Activated naive CD4-positive, alpha-beta T cell treated with anti-CD3 and anti-CD28 coated beads, Interleukin-2, amount 10 ng/mL, durations not matched to agents 7 days and 5 days (primary cell): ENCODE measurements at regions not wholly inside any gene's neighbourhood (a gene's known extent, or its start where the extent isn't known, plus 50 kb on each side); places are given as distances from the start of the nearest gene placed in this dataset.

Experiments
- CTCF ChIA-PET: fragments of 350-600 bp; sonication (Branson Sonifier 250); formaldehyde crosslinking; loops from one replicate; lab custom pipeline; 2021; ENCODE audit warnings: antibody characterized with exemption; lab: Charles Lee
- DNase-seq: peaks from one replicate; pipeline ENCODE4 v3.0.0-alpha.2; 2020
- H3K27ac Mint-ChIP-seq: one replicate; pipeline ENCODE4 v1.8.0; 2021; ENCODE audit warnings: mild to moderate bottlenecking, moderate library complexity, mixed read lengths
- H3K27me3 Mint-ChIP-seq: one replicate; pipeline ENCODE4 v1.8.0; 2021; ENCODE audit warnings: mild to moderate bottlenecking, mixed read lengths
- H3K36me3 Mint-ChIP-seq: one replicate; pipeline ENCODE4 v1.8.0; 2021; ENCODE audit warnings: mixed read lengths
- H3K4me1 Mint-ChIP-seq: one replicate; pipeline ENCODE4 v1.8.0; 2021; ENCODE audit warnings: mixed read lengths
- H3K4me3 Mint-ChIP-seq: one replicate; pipeline ENCODE4 v1.8.0; 2021; ENCODE audit warnings: mild to moderate bottlenecking, moderate library complexity, mixed read lengths
- H3K9me3 Mint-ChIP-seq: one replicate; pipeline ENCODE4 v1.8.0; 2021; ENCODE audit warnings: mixed read lengths

DNA sequence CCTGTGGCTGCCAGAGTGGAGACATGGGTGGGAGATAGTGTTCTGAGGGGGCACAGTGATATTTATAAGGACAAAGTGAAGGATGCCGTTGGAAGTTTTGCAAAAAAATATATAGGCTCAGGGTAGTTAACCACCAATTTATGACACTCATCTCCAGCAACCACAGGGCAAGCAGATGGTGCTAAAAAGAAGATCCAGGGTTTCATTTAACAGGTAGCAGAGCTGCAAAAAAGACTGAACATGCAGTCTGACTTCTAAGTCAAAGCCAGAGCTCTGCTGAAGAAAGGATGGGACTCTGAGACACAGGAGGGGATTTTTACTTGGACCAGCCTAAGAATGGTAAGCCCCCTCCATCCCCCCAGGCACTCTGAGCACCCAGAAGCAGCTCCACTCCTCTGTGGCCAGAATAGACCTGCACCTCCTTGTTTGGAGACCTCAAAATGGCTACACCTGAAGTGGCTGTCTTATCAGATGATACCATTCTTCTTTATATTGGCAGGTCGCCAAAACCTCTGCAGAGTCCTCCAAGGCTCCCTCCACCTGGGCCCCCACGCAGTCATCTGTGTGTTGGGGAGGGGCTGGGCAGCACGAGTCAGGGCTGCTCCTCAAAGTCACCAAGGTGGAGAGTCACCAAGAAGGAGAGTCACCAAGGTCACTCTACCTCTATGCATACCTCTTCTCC, 161.4 kb upstream of the FAM9B start:
- CTCF ChIA-PET, result no interaction called here
- Mint-ChIP-seq H3K4me1 (no peaks in the 10 kb centered on the region), H3K36me3 (no peaks in the 10 kb centered on the region), H3K4me3 (no peak overlapping the region), H3K27ac (no peak overlapping the region), H3K9me3 (no peaks in the 10 kb centered on the region), H3K27me3 (peaks cover 3% of the 10 kb centered on the region)
- DNase-seq, result no peak

DNA sequence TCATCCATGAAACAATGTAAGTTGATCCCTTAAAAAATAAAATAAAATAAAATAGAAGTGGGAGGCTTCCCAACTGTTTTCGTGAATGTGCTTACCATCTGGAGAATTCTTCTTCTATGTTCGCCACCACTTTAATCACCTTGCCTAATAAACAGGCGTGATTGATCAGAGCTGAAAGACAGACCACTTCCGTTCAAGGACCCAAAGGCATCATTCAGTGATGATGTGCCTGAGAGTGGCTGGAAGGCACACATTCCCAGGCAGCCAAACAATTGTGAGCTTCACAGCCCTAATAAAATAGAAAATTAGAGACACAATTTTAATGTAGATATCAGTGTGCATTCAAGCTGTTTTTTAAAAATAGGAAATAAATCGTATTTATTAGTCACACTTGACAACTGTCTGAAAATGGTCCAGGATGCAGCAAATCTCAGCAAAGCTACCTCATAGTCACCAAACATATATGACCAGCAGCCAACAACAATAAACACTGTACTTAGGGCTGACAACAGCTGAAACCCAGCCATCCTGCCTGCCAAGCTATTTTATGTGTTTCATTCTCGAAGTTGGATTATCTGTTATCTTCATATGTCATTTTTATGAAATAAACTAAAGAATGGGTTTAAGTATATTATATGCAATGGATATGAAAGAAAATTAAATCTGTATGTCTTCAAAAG, 163.2 kb upstream of the FAM9B start:
- DNase-seq, result no peak
- Mint-ChIP-seq H3K27ac (no peak overlapping the region), H3K4me3 (no peak overlapping the region), H3K36me3 (no peaks in the 10 kb centered on the region), H3K27me3 (peaks cover 3% of the 10 kb centered on the region), H3K4me1 (no peaks in the 10 kb centered on the region), H3K9me3 (no peaks in the 10 kb centered on the region)
- CTCF ChIA-PET, result no interaction called here

DNA sequence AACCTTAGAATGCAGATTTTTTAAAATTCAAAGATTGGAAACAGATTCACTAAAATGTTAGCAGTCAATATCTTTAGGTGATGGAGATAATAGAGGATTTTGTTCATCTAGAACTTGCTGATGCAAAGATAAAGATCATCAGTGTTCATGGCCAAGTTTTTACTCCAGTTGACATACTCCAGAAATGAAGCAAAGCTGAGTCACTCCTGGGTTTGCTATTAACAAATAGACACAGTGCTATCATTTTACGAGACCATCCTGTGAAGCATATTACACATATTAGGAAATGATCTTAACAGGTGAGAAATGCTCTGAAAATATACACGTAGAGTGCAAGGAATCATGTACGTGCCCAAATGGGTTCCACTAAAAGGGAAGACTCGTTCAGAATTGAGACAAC, 170.6 kb upstream of the FAM9B start:
- H3K36me3 Mint-ChIP-seq, result no peaks in the 10 kb centered on the region
- H3K27me3 Mint-ChIP-seq, result no peaks in the 10 kb centered on the region
- H3K27ac Mint-ChIP-seq, result no peak overlapping the region
- no peak for DNase-seq
- H3K4me1 Mint-ChIP-seq, result no peaks in the 10 kb centered on the region
- H3K4me3 Mint-ChIP-seq, result no peak overlapping the region
- CTCF ChIA-PET, result no interaction called here
- H3K9me3 Mint-ChIP-seq, result no peaks in the 10 kb centered on the region

DNA sequence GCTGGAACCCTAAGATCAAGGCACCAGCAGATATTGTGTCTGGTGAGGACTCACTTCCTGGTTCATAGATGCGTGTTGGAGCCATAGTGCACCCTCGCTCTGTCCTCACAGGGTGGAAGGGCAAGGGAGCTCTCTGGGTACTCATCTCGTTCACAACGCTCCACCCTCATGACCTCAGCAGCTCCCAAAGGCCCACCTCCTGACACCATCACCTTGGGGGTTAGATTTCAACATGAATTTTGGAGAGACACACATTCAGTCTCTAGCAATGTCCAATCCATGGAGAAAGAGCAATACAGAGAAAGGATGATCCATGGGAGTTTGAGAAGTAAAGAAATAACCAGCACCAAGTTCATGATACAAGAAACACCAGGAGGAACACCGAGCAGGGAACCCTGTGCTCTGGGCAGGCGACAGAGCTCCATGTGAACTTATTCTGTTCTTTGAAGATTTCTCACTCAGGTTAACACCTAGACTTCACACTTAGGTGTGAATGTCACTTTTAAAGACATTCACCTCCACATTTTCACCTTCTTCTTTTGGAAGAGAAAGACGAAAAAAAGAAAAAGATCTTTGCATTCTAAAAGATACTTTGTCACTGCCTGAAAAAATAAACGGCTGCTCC, 171.8 kb upstream of the FAM9B start:
- no peak overlapping the region for H3K4me3 Mint-ChIP-seq
- no peaks in the 10 kb centered on the region for H3K4me1 Mint-ChIP-seq
- no peaks in the 10 kb centered on the region for H3K27me3 Mint-ChIP-seq
- no peaks in the 10 kb centered on the region for H3K9me3 Mint-ChIP-seq
- no peak for DNase-seq
- H3K27ac Mint-ChIP-seq, result no peak overlapping the region
- CTCF ChIA-PET, result interaction anchor here (0.6 kb wide), 1 partner anchor 108 kb away, joined by 3 read pairs; no protein-coding TSS in a partner anchor
- no peaks in the 10 kb centered on the region for H3K36me3 Mint-ChIP-seq

DNA sequence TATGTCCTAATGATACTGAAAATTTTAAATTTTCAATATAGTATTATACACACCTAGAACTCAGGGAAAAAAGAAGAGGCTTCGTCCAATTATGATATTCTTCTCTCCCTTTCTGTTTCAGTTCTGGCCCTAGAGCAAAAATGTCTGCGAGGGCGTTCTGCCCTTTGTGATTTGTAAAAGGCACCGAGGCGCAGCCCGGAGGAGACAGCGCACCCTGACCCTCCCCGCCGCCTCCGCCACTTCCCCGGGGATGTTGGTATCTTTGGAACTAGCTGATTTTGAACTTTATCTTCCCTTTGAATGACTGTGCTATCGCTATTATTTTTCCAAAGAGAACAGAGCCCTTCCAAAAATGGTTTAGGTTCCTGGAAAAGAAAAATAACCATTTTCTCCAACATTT, 173.2 kb upstream of the FAM9B start:
- no peak for DNase-seq
- Mint-ChIP-seq H3K27ac (no peak overlapping the region), H3K4me1 (no peaks in the 10 kb centered on the region), H3K27me3 (no peaks in the 10 kb centered on the region), H3K36me3 (no peaks in the 10 kb centered on the region), H3K4me3 (no peak overlapping the region), H3K9me3 (no peaks in the 10 kb centered on the region)
- CTCF ChIA-PET, result no interaction called here

DNA sequence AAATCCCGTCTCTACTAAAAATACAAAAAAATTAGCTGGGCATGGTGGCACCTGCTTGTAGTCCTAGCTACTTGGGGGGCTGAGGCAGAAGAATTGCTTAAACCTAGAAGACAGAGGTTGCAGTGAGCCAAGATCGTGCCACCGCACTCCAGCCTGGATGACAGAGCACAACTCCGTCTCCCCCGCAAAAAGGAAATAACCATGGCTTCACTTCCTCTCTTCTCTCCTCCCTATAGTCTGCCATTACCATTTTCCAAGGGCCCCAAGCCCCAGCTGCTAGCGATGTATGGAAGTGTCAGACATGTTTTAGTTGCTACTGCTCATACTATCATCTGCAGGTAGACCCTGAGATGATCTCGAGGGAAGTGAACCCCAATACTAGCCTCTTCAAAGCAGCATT, 177.3 kb upstream of the FAM9B start:
- no peaks in the 10 kb centered on the region for H3K27me3 Mint-ChIP-seq
- no peak overlapping the region for H3K4me3 Mint-ChIP-seq
- CTCF ChIA-PET, result no interaction called here
- no peaks in the 10 kb centered on the region for H3K4me1 Mint-ChIP-seq
- DNase-seq, result no peak
- H3K36me3 Mint-ChIP-seq, result no peaks in the 10 kb centered on the region
- no peaks in the 10 kb centered on the region for H3K9me3 Mint-ChIP-seq
- H3K27ac Mint-ChIP-seq, result no peak overlapping the region

DNA sequence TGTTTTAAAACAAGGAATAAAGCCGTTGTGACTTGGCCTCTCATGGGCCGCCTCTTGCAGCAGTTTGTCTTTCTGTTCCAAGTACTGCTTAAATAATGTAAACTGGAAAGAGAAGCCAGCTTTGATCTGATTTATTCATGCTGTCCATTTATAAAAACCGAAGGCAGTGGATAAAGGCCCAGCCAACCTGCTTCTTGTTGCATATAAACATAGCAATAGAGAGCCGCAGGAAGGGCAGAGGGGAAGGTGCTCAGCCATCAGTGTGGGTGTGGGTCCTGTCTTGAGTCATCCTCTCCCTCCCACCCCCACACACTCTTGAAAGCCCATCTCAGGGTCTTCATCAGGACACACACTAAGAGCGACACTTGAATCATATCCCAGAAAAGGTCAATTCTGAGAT, 187.9 kb upstream of the FAM9B start:
- H3K36me3 Mint-ChIP-seq, result no peaks in the 10 kb centered on the region
- CTCF ChIA-PET, result no interaction called here
- no peak overlapping the region for H3K27ac Mint-ChIP-seq

DNA sequence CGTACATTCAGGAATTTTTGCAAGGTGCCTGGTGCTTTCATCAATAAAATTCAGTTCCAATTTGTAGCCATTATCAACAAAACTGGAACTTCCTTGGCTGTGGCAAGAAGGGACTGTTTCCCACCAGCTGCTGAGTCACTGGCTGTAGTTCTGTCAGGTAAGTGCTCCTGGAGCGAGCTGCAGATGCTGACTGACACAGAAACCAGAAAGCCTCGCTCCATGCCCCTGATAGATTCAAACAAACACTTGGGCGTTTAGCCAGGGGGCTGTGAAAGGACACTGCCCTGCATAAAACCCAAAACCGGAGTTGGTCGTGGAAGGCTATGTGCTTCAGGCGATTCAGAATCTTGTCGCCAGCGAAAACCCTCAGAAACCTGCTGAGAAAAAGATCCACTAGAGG, 188.4 kb upstream of the FAM9B start:
- DNase-seq, result no peak
- Mint-ChIP-seq H3K9me3 (peaks cover 4% of the 10 kb centered on the region), H3K27me3 (no peaks in the 10 kb centered on the region), H3K4me1 (no peaks in the 10 kb centered on the region), H3K36me3 (no peaks in the 10 kb centered on the region), H3K27ac (no peak overlapping the region), H3K4me3 (no peak overlapping the region)
- CTCF ChIA-PET, result no interaction called here

More for the DNA sequence above, 187.9 kb upstream of the FAM9B start:
- no peak overlapping the region for H3K4me3 Mint-ChIP-seq
- no peak for DNase-seq
- no peaks in the 10 kb centered on the region for H3K4me1 Mint-ChIP-seq
- H3K9me3 Mint-ChIP-seq, result peaks cover 4% of the 10 kb centered on the region
- H3K27me3 Mint-ChIP-seq, result no peaks in the 10 kb centered on the region

DNA sequence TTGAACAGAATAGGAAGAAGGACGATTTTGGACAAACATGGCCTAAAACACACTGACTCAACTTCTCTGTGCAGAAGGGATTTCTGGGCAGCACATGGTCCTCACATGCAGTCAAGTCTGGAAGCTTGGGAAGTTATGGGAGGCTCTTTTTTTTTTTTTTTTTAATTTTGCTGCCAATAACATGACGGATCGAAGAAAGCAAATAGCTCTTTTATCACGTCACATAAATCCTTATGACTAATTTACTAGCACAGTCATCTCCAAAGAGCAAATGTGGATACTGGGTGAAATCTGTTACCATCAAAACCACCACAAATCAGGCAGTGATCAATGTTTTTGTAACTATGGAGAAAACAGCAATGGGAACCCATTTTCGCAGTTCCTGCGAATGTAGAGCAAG, 193.3 kb upstream of the FAM9B start:
- Mint-ChIP-seq H3K36me3 (no peaks in the 10 kb centered on the region), H3K27me3 (no peaks in the 10 kb centered on the region), H3K4me3 (no peak overlapping the region), H3K4me1 (peaks cover 4% of the 10 kb centered on the region), H3K27ac (no peak overlapping the region), H3K9me3 (peaks cover 3% of the 10 kb centered on the region)
- no peak for DNase-seq
- CTCF ChIA-PET, result no interaction called here

DNA sequence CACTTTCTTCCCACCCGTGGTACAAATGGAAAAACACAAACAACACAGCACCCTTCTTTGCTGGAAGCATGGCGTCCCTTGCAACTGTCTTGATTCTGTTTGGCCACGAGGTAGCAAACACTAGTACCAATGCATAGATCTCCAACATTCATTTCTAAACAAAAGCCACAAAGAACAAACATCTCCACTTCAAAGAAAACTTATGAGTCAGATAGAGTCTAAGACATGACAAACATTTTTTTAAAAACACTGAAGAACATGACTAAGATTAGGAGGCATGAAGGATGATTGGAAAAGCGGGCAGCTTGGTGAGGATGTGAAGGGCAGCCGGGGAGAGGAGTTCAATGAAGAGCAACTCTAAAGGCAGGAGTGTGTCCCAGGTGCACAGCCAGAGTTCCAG, 197.6 kb upstream of the FAM9B start:
- CTCF ChIA-PET, result no interaction called here
- H3K9me3 Mint-ChIP-seq, result peaks cover 3% of the 10 kb centered on the region
- no peaks in the 10 kb centered on the region for H3K36me3 Mint-ChIP-seq
- no peak overlapping the region for H3K27ac Mint-ChIP-seq
- H3K4me1 Mint-ChIP-seq, result peaks cover 4% of the 10 kb centered on the region
- H3K4me3 Mint-ChIP-seq, result no peak overlapping the region
- no peaks in the 10 kb centered on the region for H3K27me3 Mint-ChIP-seq
- DNase-seq, result no peak

DNA sequence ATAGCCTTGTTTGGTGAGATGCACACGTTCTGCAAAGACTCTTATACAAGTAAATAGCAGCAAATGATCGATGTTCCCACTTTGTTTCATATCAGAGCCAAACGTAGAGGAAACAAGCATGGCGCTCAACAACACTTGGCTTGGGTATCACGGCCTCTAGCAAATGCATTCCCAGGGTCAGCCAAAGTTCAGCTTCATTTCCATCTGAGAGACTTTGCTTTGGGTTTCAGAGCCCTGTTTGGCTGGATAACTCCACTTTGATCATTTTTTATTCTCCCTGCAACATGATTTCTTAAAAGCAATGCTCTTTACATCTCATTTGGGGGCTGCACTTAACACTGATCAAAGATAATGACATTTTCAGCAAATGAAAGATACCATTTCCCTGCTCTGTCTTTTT, 199.2 kb upstream of the FAM9B start:
- peaks cover 3% of the 10 kb centered on the region for H3K9me3 Mint-ChIP-seq
- no peak overlapping the region for H3K4me3 Mint-ChIP-seq
- no peak for DNase-seq
- CTCF ChIA-PET, result no interaction called here
- no peaks in the 10 kb centered on the region for H3K36me3 Mint-ChIP-seq
- no peaks in the 10 kb centered on the region for H3K27me3 Mint-ChIP-seq
- peaks cover 4% of the 10 kb centered on the region for H3K4me1 Mint-ChIP-seq
- H3K27ac Mint-ChIP-seq, result no peak overlapping the region

DNA sequence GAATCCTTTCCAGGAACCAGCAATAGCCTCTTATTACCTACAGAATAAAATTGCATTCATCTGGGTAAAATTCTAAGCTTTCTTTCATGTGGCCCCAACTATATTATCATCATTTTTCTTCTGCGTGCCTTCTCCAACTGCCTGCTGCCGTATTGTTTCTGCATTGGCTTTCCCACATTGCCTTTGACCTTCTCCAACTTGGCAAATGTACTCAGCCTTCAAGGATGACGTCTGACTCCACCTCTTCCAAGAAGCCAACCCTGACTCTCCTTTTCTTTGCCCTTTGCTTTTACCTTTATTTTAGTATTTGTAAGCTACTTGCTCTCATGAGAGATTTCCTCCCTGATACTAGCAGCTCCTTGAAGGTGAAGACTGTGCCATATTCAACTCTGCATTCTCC, 200.4 kb upstream of the FAM9B start:
- Mint-ChIP-seq H3K27me3 (no peaks in the 10 kb centered on the region), H3K36me3 (no peaks in the 10 kb centered on the region), H3K27ac (no peak overlapping the region), H3K4me3 (no peak overlapping the region), H3K9me3 (peaks cover 3% of the 10 kb centered on the region), H3K4me1 (peaks cover 4% of the 10 kb centered on the region)
- no peak for DNase-seq
- CTCF ChIA-PET, result no interaction called here

DNA sequence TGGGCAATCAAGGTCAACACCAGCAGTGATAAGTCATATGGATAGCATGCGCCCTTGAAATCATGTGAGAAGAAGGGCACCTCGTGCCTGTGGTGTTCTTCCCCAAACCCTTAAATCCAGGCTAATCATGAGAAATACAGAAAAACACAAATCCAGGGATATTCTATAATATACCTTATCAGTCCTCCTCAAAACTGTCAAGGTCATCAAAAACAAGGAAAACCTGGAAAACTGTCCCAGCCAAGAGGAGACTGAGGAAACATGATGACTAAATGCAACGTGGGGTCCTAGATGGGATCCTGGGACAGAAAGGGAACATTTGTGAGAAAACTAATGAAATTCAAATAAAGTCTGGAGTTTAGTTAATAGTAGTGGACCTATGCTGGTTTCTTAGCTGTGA, 201.8 kb upstream of the FAM9B start:
- Mint-ChIP-seq H3K4me1 (peaks cover 4% of the 10 kb centered on the region), H3K27me3 (no peaks in the 10 kb centered on the region), H3K9me3 (peaks cover under 1% of the 10 kb centered on the region), H3K4me3 (no peak overlapping the region), H3K27ac (no peak overlapping the region), H3K36me3 (no peaks in the 10 kb centered on the region)
- CTCF ChIA-PET, result no interaction called here
- no peak for DNase-seq

DNA sequence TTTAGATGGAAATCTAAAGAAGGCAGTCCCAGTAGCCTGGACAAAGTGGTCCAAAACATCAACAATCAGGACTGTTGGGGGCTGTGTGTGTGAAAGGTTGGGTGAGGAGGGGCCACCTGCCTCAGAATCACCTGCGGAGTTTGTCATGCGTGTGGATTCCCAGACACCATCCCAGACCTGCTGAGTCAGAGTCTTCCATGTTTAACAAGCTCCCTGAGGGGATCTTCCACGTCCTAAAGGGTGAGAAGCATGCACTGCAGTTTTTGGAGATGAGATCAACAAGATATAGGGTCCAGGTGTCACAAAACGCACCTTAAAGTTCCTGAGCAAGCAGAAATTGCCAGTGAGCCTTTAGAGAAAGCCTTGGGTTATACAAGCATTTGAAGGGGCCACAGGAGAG, 207.0 kb upstream of the FAM9B start:
- no peak overlapping the region for H3K4me3 Mint-ChIP-seq
- CTCF ChIA-PET, result no interaction called here

DNA sequence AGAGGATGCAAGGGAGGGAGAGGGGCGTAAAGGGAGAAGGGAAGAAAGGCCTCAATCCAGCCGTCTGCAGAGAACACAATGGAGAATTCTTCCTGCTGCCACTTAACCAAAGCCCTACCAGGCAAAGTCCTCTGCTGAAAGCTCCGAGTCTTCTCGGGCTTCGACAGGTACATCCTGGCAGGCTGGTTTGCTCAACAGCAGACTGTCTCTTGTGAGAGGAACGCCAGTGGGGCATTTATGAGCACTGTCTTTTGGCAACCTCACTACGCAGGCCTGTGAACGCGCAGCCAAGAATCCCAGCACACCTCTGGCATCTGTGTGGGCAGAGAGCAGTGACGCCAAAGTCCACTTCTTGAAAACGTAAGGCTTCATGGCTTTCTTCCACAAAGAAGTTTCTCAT, 207.5 kb upstream of the FAM9B start:
- H3K4me1 Mint-ChIP-seq, result no peaks in the 10 kb centered on the region

More for the DNA sequence above, 207.0 kb upstream of the FAM9B start:
- Mint-ChIP-seq H3K27ac (no peak overlapping the region), H3K4me1 (no peaks in the 10 kb centered on the region), H3K36me3 (no peaks in the 10 kb centered on the region), H3K27me3 (peaks cover 3% of the 10 kb centered on the region), H3K9me3 (no peaks in the 10 kb centered on the region)
- DNase-seq, result no peak

More for the DNA sequence above, 207.5 kb upstream of the FAM9B start:
- Mint-ChIP-seq H3K4me3 (no peak overlapping the region), H3K9me3 (no peaks in the 10 kb centered on the region), H3K27ac (no peak overlapping the region), H3K27me3 (peaks cover 3% of the 10 kb centered on the region), H3K36me3 (no peaks in the 10 kb centered on the region)
- no peak for DNase-seq
- CTCF ChIA-PET, result no interaction called here
